ENCODE measurements at regions not wholly inside any gene's neighbourhood (a gene's known extent, or its start where the extent isn't known, plus 50 kb on each side); places are given as distances from the start of the nearest gene placed in this dataset.

DNA sequence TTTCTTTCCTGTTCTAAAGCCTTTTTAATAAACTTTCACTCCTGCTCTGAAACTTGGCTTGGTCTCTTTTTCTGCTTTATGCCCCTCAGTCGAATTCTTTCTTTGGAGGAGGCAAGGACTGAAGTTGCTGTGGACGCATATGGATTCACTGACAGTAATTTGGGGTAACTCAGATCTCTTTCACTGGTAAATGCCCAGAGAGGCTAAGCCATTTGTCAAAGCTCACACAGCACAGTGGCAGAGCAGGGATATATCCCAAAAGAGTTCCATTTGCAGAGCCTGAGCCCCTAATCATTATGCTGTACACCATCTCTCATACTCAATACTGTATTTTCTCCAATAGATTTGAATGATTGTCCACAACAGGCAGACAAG, 72.3 kb upstream of the GALNT15 start:
- TF ChIP-seq POLR2AphosphoS5 (IDR thresholded peaks at IDR 0.05) (no peak), EP300 (IDR thresholded peaks at IDR 0.05; ENCODE audit: low read depth) (no peak), POLR2A (IDR thresholded peaks at IDR 0.05) (no peak)
- TF ChIP-seq, protein P1, sequence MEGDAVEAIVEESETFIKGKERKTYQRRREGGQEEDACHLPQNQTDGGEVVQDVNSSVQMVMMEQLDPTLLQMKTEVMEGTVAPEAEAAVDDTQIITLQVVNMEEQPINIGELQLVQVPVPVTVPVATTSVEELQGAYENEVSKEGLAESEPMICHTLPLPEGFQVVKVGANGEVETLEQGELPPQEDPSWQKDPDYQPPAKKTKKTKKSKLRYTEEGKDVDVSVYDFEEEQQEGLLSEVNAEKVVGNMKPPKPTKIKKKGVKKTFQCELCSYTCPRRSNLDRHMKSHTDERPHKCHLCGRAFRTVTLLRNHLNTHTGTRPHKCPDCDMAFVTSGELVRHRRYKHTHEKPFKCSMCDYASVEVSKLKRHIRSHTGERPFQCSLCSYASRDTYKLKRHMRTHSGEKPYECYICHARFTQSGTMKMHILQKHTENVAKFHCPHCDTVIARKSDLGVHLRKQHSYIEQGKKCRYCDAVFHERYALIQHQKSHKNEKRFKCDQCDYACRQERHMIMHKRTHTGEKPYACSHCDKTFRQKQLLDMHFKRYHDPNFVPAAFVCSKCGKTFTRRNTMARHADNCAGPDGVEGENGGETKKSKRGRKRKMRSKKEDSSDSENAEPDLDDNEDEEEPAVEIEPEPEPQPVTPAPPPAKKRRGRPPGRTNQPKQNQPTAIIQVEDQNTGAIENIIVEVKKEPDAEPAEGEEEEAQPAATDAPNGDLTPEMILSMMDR (IDR thresholded peaks at IDR 0.05) = no peak

Data from transverse colon (tissue), 4 donors.